RWPE1 (cell line): ENCODE measurements at regions not wholly inside any gene's neighbourhood (a gene's known extent, or its start where the extent isn't known, plus 50 kb on each side); places are given as distances from the start of the nearest gene placed in this dataset.
A peak's percentile ranks its signal among the peaks of the same experiment; 100 is the strongest.

Experiments used
- CTCF ChIA-PET: fragments of 350-600 bp; sonication (Branson Sonifier 250); formaldehyde crosslinking; extraction: SDS; loops from one replicate; lab custom pipeline; 2021; lab: Yijun Ruan, JAX
- POLR2A ChIA-PET: fragments of 400-600 bp; formaldehyde crosslinking; extraction: SDS; loops from one replicate; lab custom pipeline; 2020; ENCODE audit warnings: antibody characterized with exemption; ENCODE audit not compliant: low non-redundant PET; lab: Yijun Ruan, JAX
- DNase-seq: peaks from one replicate; pipeline ENCODE4 v3.0.0; 2012; ENCODE audit warnings: low spot score
- H3K27ac ChIP-seq: fragments of 450-650 bp; 2 replicates; pipeline ENCODE4 v1.5.1; 2017
- CTCF ChIP-seq: fragments of 450-650 bp; conservative IDR thresholded peaks from 2 replicates; pipeline ENCODE4 v1.5.1; 2017; ENCODE audit warnings: low read depth, mild to moderate bottlenecking

GRCh38 chr2:71786291-71787107 is 333.1 kb downstream of the DYSF start:
- no peak overlapping the region for H3K27ac ChIP-seq
- TF ChIP-seq CTCF, result no peak
- CTCF ChIA-PET, result interaction anchor here (0.6 to 2.4 kb wide), 3 partner anchors 12 to 364 kb away, joined by 3 to 7 read pairs (median 3); no protein-coding TSS in a partner anchor
- DNase-seq, result no peak
- POLR2A ChIA-PET, result no interaction called here

- no peak overlapping the region for H3K27ac ChIP-seq
- TF ChIP-seq CTCF, result no peak
- DNase-seq, result no peak
- CTCF ChIA-PET, result interaction anchor here (1.0 to 2.4 kb wide), 3 partner anchors 9 to 138 kb away, joined by 4 to 7 read pairs (median 5); no protein-coding TSS in a partner anchor
- POLR2A ChIA-PET, result no interaction called here
Measured at GRCh38 chr2:71785516-71785981, 332.2 kb downstream of the DYSF start.

- ChIA-PET POLR2A (no interaction called here), CTCF (interaction anchor here (1.0 to 2.4 kb wide), 3 partner anchors 10 to 138 kb away, joined by 4 to 7 read pairs (median 5); no protein-coding TSS in a partner anchor)
- TF ChIP-seq CTCF, result no peak
- no peak overlapping the region for H3K27ac ChIP-seq
- peak; percentile 74 for DNase-seq
Measured at GRCh38 chr2:71784734-71785511, 331.6 kb downstream of the DYSF start.

GRCh38 chr2:71783815-71784214 is 330.5 kb downstream of the DYSF start:
- no peak for DNase-seq
- no peak for TF ChIP-seq CTCF
- ChIA-PET POLR2A (no interaction called here), CTCF (no interaction called here)
- no peak overlapping the region for H3K27ac ChIP-seq

- CTCF ChIA-PET, result no interaction called here
- POLR2A ChIA-PET, result no interaction called here
- no peak for TF ChIP-seq CTCF
- no peak overlapping the region for H3K27ac ChIP-seq
- no peak for DNase-seq
Measured at GRCh38 chr2:71783215-71783614, 329.9 kb downstream of the DYSF start.

- POLR2A ChIA-PET, result no interaction called here
- no peak overlapping the region for H3K27ac ChIP-seq
- CTCF ChIA-PET, result interaction anchor here (0.6 to 1.1 kb wide), 3 partner anchors 27 to 951 kb away, joined by 3 to 4 read pairs (median 3); no protein-coding TSS in a partner anchor
- DNase-seq, result no peak
- no peak for TF ChIP-seq CTCF
Measured at GRCh38 chr2:71782323-71782722, 329.0 kb downstream of the DYSF start.
